GM21529 (cell line): ENCODE measurements at regions not wholly inside any gene's neighbourhood (a gene's known extent, or its start where the extent isn't known, plus 50 kb on each side); places are given as distances from the start of the nearest gene placed in this dataset.
"Not testable (repeated sequence)": the region's sequence is repeated elsewhere in the genome, so short reads cannot be mapped to it uniquely, and the experiment has no call there.

Source experiments
- ATAC-seq: cut with Tn5 transposase; IDR thresholded peaks from one replicate; pipeline ENCODE4 v1.9.1; 2021; ENCODE audit not compliant: unreplicated experiment

DNA sequence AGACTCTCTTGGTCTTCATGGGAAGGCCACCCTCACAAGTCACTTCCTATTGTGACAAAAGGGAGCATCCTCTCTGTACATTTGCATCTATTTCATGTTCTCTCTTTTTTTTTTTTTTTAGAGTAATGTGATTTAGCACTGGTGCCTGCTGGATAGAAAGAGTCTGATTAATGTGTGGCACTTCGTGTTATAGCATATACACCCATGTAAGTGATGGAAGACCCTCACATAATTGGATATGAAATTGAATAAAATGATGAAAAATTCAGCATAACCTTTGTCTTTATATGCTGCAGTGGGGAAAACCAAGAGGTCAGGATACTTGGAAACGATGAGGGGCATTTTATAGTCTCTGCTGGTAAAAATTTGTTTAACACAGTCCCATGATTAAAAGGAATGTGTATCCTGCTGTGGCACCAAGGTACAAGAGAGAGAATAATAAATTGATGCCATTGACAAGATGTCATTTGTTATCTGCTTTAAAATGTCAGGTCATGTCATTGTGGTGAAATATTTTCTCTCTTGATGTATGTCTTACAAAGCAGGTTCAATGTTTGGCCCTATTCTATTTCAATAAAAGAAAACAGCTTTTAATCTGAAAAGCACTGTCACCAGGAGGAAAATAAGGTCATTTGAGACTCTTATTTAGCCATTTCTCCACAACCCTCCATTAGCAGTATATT, 1115.4 kb downstream of the STPG2 start:
- no peak for ATAC-seq

DNA sequence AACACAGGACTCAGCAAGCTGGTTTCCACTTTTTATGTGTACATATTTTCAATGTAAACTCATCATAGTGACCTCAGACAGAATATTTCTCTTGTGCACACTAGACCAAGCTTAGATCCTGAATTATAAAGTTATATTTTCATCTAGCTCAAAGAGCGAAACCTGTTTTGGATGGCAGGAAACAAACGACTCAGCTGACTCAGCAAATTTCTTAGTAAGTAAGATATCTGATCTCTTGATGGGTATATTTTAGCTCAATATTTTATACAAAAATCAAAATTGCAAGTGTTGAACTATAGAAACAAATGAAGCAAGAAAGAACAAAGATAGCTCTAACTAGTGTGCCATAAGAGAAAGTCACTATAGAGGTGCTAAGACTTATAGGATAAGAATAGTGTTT, 1114.5 kb downstream of the STPG2 start:
- no peak for ATAC-seq

- ATAC-seq, result not testable (repeated sequence)
These were observed 1105.7 kb downstream of the STPG2 start for GRCh38 chr4:97037411-97038145.

GRCh38 chr4:97038146-97038516, 1105.1 kb downstream of the STPG2 start:
- ATAC-seq, result no peak

DNA sequence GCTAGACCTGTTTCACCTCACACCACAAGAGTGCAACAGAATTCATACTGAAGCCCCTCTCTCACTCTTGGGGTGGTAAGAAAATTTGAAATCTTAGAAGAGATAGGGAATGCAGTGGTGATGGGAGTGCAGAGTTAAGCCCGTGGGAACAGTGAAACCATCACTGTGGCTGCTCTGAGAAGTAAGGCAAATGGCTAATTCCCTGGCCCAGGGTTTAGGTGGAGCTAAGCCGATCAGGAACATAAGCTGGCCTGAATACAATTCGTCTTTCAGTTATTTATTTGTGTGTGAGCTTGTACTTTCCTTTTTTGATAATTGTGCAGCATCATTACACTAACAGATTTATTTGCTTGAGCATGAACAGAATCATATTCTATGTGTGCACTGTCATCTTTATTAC, 1070.6 kb downstream of the STPG2 start:
- no peak for ATAC-seq

DNA sequence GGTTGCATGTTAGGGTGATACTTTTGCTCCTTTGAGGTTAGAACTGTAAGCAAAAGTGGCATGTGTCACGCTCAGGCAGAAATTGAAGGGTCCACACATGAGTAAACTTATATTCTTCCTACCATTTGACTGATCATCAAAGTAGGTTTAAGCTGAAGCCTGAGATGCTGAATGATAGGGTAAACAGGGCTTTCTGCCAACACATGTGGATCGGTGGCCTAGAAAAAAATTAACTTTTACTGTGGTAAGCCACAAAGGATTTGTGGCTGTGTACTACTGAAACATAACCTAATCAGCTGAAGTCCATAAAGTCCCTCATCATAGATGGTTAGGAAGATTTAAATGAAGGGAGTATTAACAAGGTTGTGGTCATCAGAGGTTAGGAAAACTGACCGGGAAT, 1070.1 kb downstream of the STPG2 start:
- no peak for ATAC-seq

GRCh38 chr4:97074531-97074930, 1068.7 kb downstream of the STPG2 start:
- no peak for ATAC-seq

GRCh38 chr4:97081951-97082350, 1061.3 kb downstream of the STPG2 start:
- ATAC-seq, result no peak

GRCh38 chr4:97097036-97097435, 1046.2 kb downstream of the STPG2 start:
- not testable (repeated sequence) for ATAC-seq

DNA sequence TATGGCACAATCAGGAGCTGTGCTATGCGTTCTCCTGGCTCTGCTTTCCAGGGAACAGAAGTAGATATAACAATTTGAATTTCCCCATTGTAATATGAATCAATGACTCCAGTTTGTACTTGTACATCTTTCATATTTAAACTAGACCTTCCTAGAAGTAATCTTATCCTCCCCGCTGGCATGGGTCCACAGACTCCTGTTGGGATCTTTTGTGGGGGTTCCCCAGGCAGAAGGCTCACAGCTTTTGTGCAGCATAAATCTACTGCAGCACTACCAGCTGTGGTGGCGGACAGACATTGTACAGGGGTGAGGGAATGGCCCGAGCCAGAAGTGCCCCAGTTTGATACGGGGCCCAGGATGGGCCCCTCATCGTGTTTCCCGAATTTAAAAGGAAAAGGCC, 1042.1 kb downstream of the STPG2 start:
- not testable (repeated sequence) for ATAC-seq

GRCh38 chr4:97103252-97103651, 1040.0 kb downstream of the STPG2 start:
- ATAC-seq, result no peak

DNA sequence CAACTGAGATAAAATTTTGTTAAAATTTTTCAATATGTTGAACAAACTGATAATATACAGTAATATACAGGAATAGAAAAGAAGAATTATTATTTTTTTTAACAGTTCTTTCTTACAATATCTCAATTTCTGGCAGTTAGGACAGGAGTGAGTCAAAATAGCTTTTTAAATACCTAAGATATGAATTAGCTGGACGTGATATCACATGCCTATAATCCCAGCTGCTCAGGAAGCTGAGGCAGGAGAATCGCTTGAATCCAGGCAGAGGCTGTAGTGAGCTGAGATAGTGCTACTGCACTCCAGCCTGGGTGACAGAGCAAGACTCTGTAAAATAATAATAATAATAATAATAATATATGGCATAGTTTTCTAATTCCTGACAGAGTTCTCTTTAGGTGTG, 1039.3 kb downstream of the STPG2 start:
- no peak for ATAC-seq

GRCh38 chr4:97104666-97105065, 1038.6 kb downstream of the STPG2 start:
- ATAC-seq, result no peak

GRCh38 chr4:97105347-97106099, 1037.8 kb downstream of the STPG2 start:
- ATAC-seq, result no peak

DNA sequence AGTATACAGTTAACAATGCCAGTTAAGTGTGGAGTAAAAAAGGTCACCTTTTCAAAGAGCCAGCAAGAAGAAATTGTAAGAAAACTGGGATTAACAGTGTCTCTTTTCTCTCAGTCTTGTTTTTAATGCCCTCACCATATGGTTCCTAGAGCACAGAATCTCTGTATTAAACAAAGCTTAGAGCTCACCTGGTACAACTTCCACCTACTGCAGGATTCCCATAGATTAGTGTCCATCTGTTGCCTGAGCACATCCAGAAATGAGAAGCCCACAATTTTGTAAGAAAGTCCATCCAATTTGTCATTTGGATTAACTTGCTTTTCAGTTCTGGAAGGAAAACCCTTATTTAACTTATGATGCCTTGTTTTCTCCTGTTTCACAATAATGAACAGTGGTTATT, 1037.1 kb downstream of the STPG2 start:
- ATAC-seq, result no peak

DNA sequence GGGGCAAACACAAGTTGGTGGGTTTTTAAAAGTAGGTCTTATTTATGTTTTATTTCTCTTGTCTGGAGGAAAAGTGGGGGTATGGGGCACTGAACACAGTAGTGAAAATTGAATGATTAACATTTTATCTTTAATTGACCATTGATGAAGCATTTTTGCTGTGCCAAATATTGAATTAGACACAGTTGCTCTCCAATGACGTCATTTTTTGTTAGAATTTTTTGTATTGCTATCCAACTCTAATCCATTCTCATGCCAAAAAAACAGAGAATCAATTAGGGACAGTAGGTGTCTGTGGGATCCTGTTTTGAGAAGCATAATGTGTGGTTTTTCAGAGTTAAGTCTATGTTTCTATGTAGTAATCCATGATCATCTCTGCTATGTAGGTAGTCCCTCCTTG, 1032.8 kb downstream of the STPG2 start:
- no peak for ATAC-seq

DNA sequence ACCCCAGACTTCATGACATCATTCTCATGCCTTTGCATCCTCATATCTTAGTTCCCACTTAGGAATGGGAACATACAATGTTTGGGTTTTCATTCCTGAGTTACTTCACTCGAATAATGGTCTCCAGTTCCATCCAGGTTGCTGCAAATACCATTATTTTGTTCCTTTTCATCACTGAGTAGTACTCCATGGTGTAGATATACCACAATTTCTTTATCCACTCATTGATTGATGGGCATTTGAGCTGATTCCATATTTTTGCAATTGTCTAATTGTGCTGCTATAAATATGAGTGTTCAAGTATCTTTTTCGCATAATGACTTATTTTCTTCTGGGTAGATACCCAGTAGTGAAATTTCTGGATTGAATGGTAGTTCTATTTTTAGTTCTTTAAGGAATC, 1026.8 kb downstream of the STPG2 start:
- no peak for ATAC-seq

DNA sequence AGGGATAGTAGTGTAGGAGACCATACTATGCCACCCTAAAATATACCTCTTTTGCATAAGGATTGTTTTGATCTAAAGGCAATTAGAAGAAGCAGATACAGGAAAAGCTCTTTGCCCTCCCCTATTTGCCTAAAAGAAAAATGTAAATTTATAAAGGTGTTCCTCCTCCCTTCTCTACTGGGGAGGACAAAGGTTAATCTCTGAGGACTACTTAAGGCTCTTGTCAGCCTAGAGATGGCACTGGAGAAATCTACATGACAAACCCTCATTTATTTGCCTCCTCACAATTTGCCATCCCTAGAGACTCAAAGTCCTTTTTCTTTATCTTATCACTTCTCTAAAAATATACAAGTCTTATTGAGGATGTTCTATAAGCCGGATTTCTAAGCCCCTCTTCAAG, 1021.8 kb downstream of the STPG2 start:
- ATAC-seq, result no peak

- ATAC-seq, result no peak
These were observed 1019.7 kb downstream of the STPG2 start for GRCh38 chr4:97123573-97123972.

DNA sequence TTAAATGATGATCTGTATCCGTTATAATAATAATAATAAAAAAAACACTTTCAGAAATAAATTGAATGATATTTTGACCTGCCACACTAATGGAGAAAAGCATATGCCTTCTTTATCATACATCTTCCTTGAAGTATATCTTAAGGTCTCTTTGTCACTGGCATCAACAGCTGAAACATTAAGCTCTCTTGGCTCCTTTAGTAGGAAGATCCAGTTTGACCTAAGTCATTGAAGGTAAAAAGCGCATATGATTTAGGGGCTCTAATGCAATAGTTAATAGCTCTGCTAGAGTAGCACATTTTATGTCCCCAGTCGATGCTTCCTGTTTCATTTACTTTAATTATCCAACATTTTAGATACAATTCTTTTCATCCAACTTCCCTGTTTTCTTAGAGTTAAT, 1010.8 kb downstream of the STPG2 start:
- no peak for ATAC-seq

DNA sequence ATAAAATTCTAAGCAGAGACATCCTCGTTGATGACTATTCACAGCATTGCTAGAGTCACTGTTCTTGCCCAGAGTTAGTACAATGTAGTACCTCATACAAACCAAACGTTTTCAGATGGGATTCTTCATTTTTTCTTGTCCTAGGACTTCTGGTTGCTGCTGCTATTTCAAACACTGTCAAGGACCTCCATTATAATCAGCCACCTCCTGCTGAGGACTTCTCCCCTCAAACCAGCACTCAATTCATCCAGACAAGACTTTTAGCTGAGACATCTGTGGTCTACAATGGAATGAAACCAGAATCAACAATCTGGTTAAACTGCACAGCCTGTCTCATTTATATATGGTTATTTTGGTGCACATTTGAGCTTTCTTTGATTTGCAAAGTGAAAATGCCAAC, 1008.8 kb downstream of the STPG2 start:
- ATAC-seq, result no peak

DNA sequence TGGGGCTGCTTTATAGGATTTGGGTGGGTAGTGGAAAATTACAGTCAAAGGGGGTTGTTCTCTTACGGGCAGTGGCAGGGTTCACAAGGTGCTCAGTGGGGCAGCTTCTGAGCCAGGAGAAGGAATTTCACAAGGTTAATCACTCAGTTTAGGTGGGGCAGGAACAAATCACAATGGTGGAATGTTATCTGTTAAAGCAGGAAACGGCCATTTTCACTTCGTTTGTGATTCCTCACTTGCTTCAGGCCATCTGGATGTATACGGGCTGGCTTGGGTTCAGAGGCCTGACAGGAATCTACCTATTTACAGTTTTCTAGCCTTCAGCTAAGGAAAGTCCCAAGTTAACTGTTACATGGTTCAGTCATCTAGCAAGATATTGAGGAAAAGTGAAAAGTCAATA, 1003.5 kb downstream of the STPG2 start:
- ATAC-seq, result no peak
